GM18861 (cell line): ENCODE measurements at regions not wholly inside any gene's neighbourhood (a gene's known extent, or its start where the extent isn't known, plus 50 kb on each side); places are given as distances from the start of the nearest gene placed in this dataset.
"Not testable (repeated sequence)": the region's sequence is repeated elsewhere in the genome, so short reads cannot be mapped to it uniquely, and the experiment has no call there.

Experiments used
- ATAC-seq: cut with Tn5 transposase; IDR thresholded peaks from one replicate; pipeline ENCODE4 v1.9.1; 2021; ENCODE audit not compliant: unreplicated experiment

- not testable (repeated sequence) for ATAC-seq
Observed at GRCh38 chr1:206359377-206359776, 110.9 kb upstream of the IKBKE start.

- ATAC-seq = not testable (repeated sequence)
Observed at GRCh38 chr1:206361978-206362543, 108.2 kb upstream of the IKBKE start.

GRCh38 chr1:206362994-206363393, 107.3 kb upstream of the IKBKE start:
- not testable (repeated sequence) for ATAC-seq

DNA sequence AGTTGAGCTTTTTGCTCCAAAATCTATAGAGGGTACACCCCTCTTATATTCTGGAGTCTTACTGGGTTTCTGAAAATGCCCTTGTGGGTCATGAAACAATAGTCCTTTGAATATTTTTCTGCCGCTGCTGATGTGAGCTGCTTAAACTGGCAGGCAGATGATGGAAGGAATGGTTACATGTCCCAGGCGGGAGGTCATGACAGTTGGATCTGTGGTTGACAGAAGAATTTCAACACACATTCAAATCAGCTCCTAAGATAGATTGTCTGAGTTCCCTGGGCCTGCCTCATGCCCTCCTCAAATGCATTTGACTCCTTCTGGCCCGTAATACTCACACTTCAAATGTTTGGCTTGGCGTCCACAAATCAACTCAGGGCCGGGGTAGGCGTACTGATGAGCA, 105.0 kb upstream of the IKBKE start:
- ATAC-seq = not testable (repeated sequence)

- not testable (repeated sequence) for ATAC-seq
Observed at GRCh38 chr1:206366131-206366530, 104.1 kb upstream of the IKBKE start.

GRCh38 chr1:206366772-206367171, 103.5 kb upstream of the IKBKE start:
- ATAC-seq = not testable (repeated sequence)

DNA sequence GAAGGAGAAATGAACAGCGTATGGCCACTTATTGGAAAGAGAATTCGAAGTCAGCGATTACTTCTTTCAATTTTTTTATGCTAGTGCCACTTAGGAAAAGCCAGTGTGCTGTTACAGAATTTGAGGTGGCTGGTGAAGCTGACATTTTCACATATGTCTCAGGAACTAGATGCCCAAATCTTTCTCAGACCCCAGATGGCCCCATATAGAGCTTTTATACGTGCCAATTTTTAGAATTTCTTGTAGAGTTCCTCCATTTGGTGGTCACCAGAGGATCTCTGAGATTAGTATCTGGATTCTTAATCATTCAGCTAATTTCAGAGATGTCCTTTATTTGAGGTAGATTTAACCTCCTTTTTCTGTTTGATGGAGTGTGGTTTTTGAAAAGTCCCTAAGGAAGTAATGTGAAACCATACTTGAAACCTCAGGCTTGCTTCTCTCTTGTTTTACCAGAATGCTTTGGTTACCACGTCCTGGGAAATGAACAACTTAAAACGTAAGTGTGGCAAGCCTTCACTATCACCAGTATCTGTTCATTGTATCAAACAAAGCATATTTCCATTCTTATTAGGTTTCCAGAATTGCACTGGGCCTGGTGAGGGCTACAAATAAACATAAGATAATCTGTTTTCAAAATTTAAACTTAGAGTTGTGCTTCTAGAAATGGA, 102.2 kb upstream of the IKBKE start:
- not testable (repeated sequence) for ATAC-seq

DNA sequence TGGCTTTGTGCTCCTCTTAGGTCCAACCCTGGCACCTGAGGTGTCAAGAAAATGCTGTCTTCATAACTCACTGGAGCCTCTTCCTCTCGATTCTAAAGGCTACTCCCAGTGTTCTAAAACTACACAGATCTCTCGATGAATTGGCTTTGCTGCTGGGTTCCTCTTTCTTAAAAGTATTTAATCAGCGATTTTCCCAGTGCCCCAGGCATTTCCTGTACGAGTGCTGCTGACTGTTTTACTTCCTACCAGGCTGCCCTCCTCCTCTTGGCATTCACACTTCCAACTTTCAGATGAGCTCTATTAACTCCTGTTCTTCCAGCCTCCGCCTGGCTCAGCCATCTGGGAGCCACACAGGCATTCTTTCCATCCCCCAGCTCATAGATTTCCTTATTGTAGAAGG, 95.6 kb upstream of the IKBKE start:
- ATAC-seq = not testable (repeated sequence)

GRCh38 chr1:206375552-206375951, 94.7 kb upstream of the IKBKE start:
- ATAC-seq = not testable (repeated sequence)

GRCh38 chr1:206378506-206378905, 91.8 kb upstream of the IKBKE start:
- not testable (repeated sequence) for ATAC-seq

GRCh38 chr1:206379245-206379644, 91.0 kb upstream of the IKBKE start:
- not testable (repeated sequence) for ATAC-seq

DNA sequence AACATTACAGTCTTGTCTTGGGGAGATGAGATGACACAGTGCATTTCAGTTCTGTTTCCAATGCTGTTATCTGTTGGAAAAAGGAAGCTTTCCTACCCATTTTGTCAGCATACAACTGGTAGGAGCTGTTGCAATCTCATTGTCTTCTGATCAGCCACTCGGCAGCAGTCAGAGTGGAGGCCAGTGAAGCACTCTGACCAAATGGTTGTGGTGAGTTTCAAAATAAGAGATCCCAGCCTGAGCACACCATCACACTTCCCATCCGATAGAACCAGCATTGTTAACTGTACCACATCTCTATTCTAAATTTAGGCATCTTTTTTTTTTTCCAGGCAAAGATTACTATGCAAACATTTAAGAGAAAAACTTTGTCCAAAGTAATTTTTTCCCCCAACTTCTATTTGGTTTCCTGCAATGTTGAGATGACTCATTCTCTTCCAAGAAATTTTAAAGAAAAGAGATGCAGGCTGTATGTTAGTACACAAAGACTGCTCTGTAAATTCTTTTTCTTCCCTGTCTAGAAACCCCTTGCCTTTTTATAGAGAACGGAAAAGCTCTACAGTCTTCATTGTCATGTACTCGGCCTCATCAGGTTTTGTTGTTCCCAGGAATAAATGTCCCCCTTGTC, 90.0 kb upstream of the IKBKE start:
- not testable (repeated sequence) for ATAC-seq

- not testable (repeated sequence) for ATAC-seq
Observed at GRCh38 chr1:206380791-206381610, 89.3 kb upstream of the IKBKE start.

DNA sequence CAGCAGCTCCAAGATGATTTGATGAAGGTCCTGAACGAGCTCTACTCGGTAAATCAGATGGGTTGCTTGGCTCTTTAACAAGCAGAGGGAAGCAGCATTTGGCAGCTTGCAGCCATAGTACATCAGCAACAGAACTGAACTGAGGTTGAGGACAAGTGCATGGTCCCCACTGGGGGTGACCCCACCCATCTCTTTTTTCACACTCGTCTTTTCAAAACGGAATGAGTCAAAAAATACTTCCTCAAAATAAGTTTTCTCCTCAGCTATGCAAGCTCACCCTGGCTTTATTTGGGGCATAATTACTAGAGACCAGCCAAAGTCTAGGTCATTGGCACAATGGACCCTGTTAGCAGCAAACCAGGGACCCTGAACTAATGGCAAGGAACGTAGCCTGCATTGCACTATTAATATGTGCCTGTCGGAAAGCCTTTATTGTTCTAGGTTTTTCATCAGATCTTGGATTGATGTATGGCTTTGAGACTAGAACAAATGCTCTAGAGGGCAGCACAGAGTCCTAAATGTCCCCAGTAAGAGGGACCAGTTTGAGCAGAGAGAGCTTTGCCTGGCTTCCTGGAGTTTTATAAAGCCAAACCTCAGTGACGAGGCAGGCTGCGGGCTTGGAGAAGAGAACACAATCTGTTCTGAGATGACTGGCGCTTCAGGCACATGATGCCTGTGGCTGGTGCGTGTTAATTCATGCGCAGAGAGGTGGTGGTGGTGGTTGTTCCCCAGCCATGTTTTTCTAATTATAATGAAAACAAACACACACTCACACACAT, 86.1 kb upstream of the IKBKE start:
- ATAC-seq = not testable (repeated sequence)

GRCh38 chr1:206384891-206385290, 85.4 kb upstream of the IKBKE start:
- not testable (repeated sequence) for ATAC-seq

- ATAC-seq = not testable (repeated sequence)
Observed at GRCh38 chr1:206387631-206388030, 82.6 kb upstream of the IKBKE start.

- not testable (repeated sequence) for ATAC-seq
Observed at GRCh38 chr1:206391903-206392302, 78.4 kb upstream of the IKBKE start.

DNA sequence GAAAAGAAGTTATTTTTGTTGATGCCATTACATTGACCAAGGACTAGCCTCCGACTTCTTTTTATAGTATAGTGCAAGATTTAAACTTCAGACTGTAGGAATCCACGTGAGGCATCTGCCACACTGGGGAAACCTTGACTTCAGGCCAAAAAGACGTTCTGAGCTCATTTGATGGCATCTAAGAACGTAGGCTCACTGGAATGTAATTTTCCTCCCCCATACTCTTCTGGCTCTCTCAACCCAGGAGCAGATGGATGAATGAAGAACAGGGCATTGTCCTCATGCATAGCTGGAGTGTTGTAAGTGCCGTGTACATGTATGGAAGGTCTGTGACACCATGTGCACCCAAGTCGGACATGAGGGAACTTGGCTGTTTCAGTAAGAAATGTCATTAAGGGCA, 72.8 kb upstream of the IKBKE start:
- ATAC-seq = not testable (repeated sequence)

DNA sequence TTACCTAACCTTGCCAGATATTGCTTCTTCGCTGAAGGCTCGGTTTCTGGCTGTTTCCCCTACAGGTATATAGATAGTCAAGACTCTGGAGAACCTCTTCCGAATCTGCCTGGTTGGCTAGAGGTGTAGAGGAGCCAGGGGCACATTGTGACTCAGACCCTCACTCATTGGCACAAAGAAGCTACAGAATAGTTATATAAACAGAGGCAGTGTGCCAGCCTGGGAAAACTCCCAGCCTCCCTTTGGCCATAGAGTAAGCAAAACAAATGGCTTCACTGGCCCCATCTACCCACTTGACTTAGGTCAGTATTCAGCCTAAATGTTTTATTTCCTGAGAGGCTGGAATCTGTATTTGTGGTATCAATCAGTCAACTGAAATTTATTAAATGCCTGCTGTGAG, 72.0 kb upstream of the IKBKE start:
- not testable (repeated sequence) for ATAC-seq

GRCh38 chr1:206403612-206404307, 66.5 kb upstream of the IKBKE start:
- not testable (repeated sequence) for ATAC-seq
